Muscle layer of duodenum (tissue), 2 donors: ENCODE measurements at regions not wholly inside any gene's neighbourhood (a gene's known extent, or its start where the extent isn't known, plus 50 kb on each side); places are given as distances from the start of the nearest gene placed in this dataset.

Experiments used
- H3K27ac ChIP-seq: one replicate; pipeline ENCODE4 v1.7.0; 2013; ENCODE audit warnings: mild to moderate bottlenecking, low read length
- H3K27me3 ChIP-seq: one replicate; pipeline ENCODE4 v1.7.0; 2013; ENCODE audit warnings: low read depth, mild to moderate bottlenecking, control low read depth, low read length
- H3K36me3 ChIP-seq, 2 donors: one replicate each; pipeline ENCODE4 v1.7.0; 2013; ENCODE audit warnings: low read length in 2 of 2, control low read depth in 1 of 2, mild to moderate bottlenecking in 1 of 2; ENCODE audit not compliant: insufficient read depth in 2 of 2, control insufficient read depth in 1 of 2
- H3K4me1 ChIP-seq, 2 donors: one replicate each; pipeline ENCODE4 v1.7.0; 2013; ENCODE audit warnings: low read length in 2 of 2, mild to moderate bottlenecking in 2 of 2, control low read depth in 1 of 2, moderate library complexity in 1 of 2; ENCODE audit not compliant: insufficient read depth in 2 of 2, control insufficient read depth in 1 of 2
- H3K4me3 ChIP-seq, 2 donors: one replicate each; pipeline ENCODE4 v1.7.0; 2013; ENCODE audit warnings: low read length in 2 of 2, low read depth in 1 of 2, mild to moderate bottlenecking in 1 of 2
- H3K9me3 ChIP-seq, 2 donors: one replicate each; pipeline ENCODE4 v1.7.0; 2013; ENCODE audit warnings: low read length in 2 of 2, control low read depth in 1 of 2, mild to moderate bottlenecking in 1 of 2; ENCODE audit not compliant: control insufficient read depth in 1 of 2
- donor health status: healthy.

DNA sequence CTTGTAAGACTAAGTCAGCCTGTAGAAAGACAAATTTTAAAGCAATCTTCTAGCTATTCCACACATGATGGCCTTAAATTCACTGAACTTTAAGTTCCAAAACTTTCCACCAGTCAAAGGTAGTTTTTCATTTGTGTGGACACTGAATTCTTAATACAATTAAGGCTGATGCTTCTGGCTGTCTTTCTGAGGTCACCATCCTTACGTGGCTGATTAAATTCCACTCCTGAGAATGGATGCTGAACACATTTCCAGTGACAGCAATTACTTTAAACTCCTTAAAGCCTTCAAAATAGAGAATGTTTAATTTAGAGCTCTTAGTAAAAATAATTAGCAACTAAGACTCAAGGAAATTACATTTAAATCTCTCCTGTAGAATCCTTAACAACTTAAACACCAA is 142.6 kb upstream of the COL1A2 start:
- Histone ChIP-seq H3K27me3 (no peaks in the 10 kb centered on the region), H3K4me3 (no peak overlapping the region), H3K27ac (no peak overlapping the region), H3K4me1 (no peaks in the 10 kb centered on the region), H3K9me3 (no peaks in the 10 kb centered on the region), H3K36me3 (no peaks in the 10 kb centered on the region)

DNA sequence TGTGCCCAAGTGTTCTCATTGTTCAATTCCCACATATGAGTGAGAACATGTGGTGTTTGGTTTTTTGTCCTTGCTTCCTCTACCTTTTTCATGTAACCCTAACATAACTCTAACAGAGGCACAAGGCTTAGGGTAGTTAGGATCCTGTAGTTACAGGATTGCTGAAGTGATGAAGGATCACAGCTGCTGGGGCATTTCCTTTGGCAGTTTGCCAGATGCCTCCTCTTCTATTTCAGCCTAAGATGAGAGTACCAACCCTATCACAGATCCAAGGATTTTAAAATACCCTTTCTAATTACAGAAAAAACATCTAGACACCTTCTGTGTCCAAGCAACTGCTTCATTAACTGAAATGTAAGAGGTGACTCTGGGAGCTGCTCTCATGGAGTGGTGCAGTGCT is 141.7 kb upstream of the COL1A2 start:
- no peak overlapping the region for H3K4me3 ChIP-seq
- no peaks in the 10 kb centered on the region for H3K9me3 ChIP-seq
- no peaks in the 10 kb centered on the region for H3K36me3 ChIP-seq
- H3K27me3 ChIP-seq: no peaks in the 10 kb centered on the region
- no peak overlapping the region for H3K27ac ChIP-seq
- H3K4me1 ChIP-seq: no peaks in the 10 kb centered on the region

DNA sequence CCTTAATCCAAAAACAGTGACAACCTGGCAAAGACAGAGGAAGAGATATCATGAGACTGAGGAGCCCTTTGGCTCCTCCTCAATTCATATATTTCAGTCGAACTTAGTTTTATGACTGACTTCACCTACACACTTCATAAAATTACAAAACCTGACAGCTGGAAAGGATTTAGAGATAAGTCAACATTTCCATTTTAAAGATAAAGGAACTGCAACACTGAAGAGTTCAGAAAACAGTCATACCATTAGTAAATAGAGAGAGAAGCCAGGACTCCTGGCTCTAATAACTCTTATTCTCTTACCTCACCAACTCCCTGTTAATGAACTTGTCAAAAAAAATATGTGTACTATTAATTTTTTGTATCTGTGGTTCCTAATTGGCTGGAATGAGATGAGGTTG is 141.0 kb upstream of the COL1A2 start:
- Histone ChIP-seq H3K36me3 (no peaks in the 10 kb centered on the region), H3K27ac (no peak overlapping the region), H3K27me3 (no peaks in the 10 kb centered on the region), H3K4me1 (no peaks in the 10 kb centered on the region), H3K9me3 (no peaks in the 10 kb centered on the region), H3K4me3 (no peak overlapping the region)

DNA sequence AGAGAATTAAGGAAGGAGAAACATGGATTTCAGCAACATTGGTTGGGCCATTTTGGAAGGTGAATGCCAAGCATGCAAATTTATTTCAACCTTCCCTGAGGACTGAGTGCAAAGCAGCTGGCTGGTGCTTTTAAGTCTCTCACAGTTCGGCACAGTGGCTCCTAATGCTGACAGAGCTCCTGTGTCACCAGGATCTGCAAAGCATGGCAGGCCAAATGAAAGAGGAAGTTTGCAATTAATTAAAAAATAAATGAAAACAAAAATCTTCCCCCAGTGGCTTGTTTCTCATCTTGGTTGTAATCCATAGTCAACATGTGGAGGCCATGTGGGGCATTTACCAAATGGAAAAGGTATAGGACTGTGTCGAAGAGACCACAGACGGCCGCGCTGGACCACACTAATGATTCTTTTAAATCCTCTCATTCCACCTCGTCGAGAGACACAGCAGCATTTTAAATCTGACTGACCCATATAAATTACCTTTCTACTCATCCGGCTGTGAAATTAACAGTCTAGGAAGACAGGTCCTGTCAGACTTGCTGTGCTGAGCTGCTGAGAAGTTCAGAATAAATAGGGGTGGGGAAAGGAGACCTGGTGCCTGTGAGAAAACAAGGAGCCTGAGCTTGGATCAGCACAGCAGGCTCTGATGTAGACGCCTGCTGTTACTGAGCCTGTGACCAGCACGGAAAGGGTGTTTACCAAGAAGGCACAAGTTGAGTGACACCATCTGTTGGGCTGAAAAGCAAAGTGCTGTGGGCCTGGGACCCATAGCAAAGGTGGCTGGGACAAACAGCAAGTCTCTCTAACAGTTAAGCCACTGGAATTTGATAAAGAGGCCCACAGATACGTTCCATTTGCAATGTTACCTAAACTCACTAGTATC is 136.0 kb upstream of the COL1A2 start:
- Histone ChIP-seq H3K27me3 (no peaks in the 10 kb centered on the region), H3K27ac (no peak overlapping the region), H3K4me3 (no peak overlapping the region), H3K9me3 (no peaks in the 10 kb centered on the region), H3K36me3 (no peaks in the 10 kb centered on the region), H3K4me1 (no peaks in the 10 kb centered on the region)

DNA sequence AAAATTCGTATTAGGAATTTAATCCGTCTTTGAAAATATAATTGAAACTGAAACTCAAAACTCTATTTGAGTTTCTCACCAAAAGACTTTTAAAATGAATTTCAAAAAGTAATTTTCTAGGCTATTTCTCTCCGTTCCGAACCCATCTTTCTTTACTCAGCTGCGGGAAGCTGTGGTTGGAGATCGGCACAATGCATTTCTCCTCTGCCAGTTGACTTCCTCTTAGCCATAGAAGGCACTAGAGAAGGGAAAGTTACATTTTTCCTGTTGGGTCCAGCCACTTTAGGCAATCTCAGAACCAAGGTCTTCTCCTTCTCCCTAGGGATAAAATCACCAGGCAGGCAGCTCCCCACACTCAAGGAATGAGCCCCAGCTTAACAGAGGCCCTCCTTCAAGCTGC is 133.6 kb upstream of the COL1A2 start:
- H3K36me3 ChIP-seq: no peaks in the 10 kb centered on the region
- H3K4me3 ChIP-seq: no peak overlapping the region
- H3K4me1 ChIP-seq: no peaks in the 10 kb centered on the region
- no peaks in the 10 kb centered on the region for H3K9me3 ChIP-seq
- no peak overlapping the region for H3K27ac ChIP-seq
- no peaks in the 10 kb centered on the region for H3K27me3 ChIP-seq

DNA sequence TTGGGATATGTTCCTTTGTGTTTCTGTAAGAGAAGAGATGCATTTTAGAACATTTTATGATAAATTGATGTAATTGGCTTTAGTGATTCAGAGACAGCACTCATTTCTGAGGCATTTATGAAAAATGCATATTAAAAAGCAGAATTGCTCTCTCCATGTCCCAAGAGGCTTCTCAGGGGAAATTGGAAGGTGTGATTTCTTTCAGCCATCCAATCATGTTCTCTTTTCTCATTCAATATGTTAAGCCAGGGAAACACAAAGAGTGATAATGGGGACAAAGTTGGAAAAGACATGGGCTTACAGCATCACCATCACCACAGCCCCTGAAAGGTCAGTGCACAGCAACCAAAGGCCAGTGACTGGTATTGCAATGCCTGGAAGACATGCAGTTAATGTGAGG is 129.9 kb upstream of the COL1A2 start:
- H3K9me3 ChIP-seq: no peaks in the 10 kb centered on the region
- no peak overlapping the region for H3K4me3 ChIP-seq

DNA sequence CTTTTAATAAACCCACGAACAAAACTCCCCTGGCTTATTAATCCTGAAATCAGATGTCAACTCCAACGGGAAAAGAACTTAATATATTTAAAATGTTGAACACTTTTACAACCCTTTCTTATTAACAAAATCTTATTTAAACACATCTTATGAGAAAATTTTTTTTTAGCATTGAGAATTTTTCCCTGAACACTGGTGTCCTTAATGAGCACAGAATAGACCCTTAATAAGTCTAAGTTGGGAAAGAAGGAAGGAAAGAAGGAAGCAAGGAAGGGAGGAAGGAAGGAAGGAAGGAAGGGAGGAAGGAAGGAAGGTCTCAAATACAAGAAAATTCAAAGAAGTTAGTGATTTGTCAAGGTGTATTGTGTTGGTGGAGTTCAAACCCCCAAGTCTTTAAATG is 129.2 kb upstream of the COL1A2 start:
- Histone ChIP-seq H3K4me3 (no peak overlapping the region), H3K9me3 (no peaks in the 10 kb centered on the region), H3K36me3 (no peaks in the 10 kb centered on the region), H3K4me1 (no peaks in the 10 kb centered on the region), H3K27ac (no peak overlapping the region), H3K27me3 (no peaks in the 10 kb centered on the region)

More for the DNA sequence above, 129.9 kb upstream of the COL1A2 start:
- H3K36me3 ChIP-seq: no peaks in the 10 kb centered on the region
- no peaks in the 10 kb centered on the region for H3K4me1 ChIP-seq
- H3K27me3 ChIP-seq: no peaks in the 10 kb centered on the region
- H3K27ac ChIP-seq: no peak overlapping the region

DNA sequence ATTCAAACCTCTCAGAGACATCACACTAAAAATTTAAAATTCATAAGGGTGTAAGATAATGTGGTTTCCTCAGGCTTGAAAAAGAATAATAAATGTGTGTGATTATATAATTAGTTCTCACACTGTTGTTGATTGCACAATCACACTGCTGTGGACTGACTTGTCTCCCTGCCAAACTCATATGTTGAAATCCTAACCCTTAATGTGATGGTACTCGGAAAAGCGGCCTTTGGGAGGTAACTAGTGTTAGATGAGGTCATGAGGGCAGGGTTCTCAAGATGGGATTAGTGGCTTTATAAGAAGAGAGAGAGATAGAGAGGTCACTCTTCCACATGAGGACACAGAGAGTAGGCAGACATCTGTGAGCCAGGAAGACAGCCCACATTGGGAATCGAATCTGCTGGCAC is 128.5 kb upstream of the COL1A2 start:
- no peaks in the 10 kb centered on the region for H3K36me3 ChIP-seq
- H3K27me3 ChIP-seq: no peaks in the 10 kb centered on the region
- H3K27ac ChIP-seq: no peak overlapping the region
- H3K4me1 ChIP-seq: no peaks in the 10 kb centered on the region
- no peak overlapping the region for H3K4me3 ChIP-seq
- H3K9me3 ChIP-seq: no peaks in the 10 kb centered on the region

DNA sequence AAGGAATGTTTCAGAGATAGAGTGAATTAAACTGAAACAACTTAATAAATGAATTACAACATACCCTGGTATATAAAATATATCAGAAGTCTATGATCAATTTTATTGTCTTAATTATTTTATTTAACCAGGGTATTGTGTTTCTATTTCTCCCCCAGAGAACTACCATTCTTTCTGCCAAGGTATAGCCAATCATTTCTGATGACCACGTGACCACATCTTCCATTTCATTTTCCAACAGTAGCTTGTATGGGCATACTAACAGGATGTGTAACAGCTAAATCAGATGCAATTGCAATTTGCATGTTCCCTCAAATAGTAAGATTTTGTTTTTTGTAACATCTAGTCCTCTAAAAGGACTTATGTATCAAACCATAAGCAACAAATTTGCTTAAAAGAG is 123.9 kb upstream of the COL1A2 start:
- Histone ChIP-seq H3K36me3 (no peaks in the 10 kb centered on the region), H3K27me3 (no peaks in the 10 kb centered on the region), H3K9me3 (no peaks in the 10 kb centered on the region), H3K4me3 (no peak overlapping the region), H3K27ac (no peak overlapping the region), H3K4me1 (no peaks in the 10 kb centered on the region)

DNA sequence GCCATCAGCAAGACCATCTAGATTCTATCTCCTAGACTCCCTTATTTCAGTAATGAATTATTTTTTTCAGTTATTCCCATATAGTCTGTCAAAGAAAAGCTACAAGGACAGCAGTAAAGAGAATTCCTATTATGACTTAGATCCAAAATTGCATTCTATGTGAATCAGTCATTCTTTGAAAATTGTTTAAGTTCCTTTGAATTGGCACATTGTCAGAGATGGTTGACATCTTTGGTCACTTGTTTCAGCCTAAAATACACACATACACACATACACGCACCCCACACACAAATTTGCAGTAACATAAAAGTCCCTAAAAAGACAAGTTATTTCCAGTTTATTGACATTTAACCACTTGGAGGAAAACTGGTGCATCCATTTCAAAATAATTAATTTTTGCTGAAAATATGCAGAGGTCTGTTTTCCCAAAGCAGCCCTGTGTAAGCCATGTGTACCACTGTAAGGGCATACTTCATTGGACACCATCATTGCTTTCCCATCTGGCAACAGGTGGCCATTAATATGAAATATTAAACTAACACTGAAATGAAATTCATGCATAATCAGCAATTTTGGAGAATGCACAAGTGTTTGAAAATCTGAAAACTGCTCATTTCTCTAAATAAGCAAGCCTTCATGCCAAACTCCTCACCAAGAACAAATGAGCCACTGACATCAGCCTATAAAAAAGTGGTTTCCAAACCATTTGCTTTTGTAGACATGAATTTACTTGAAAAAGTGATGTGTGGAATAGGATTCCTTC is 121.7 kb upstream of the COL1A2 start:
- Histone ChIP-seq H3K27me3 (no peaks in the 10 kb centered on the region), H3K4me3 (no peak overlapping the region), H3K4me1 (no peaks in the 10 kb centered on the region), H3K9me3 (no peaks in the 10 kb centered on the region), H3K36me3 (no peaks in the 10 kb centered on the region), H3K27ac (no peak overlapping the region)

DNA sequence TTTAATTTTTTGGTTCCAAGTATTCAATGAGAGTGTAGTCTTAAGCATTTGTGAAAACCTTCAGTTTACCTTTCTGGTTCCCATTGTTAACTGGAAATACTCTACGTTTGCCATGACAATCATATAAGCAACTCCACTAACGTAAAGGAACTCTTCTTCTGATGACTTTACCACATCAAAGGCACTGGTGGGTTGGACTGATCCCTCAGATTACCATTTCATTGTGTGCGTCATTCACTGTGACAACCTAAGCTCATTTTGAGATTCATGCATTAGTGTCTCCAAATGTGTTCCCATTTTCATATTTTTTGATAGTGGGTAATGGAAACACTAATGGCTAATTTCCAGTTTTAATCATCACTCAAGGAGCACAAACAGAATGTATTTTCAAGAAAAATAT is 119.9 kb upstream of the COL1A2 start:
- Histone ChIP-seq H3K4me3 (no peak overlapping the region), H3K27me3 (no peaks in the 10 kb centered on the region), H3K9me3 (no peaks in the 10 kb centered on the region), H3K4me1 (no peaks in the 10 kb centered on the region), H3K27ac (no peak overlapping the region), H3K36me3 (no peaks in the 10 kb centered on the region)
